HepG2 (cell line): ENCODE measurements at regions not wholly inside any gene's neighbourhood (a gene's known extent, or its start where the extent isn't known, plus 50 kb on each side); places are given as distances from the start of the nearest gene placed in this dataset.

Experiments
- ATAC-seq: fragments of 200-7000 bp; cut with Tn5 transposase; 3 replicates; pipeline ENCODE4 v1.9.1; 2020; ENCODE audit warnings: mild to moderate bottlenecking, moderate library complexity
- BruUV-seq: library from RNA; stranded (reverse); fragments of 400-500 nt; replicated peaks from 2 replicates; lab custom pipeline; 2021; lab: Mats Ljungman, UMichigan
- CTCF ChIA-PET: fragments of 300-600 bp; formaldehyde crosslinking; extraction: SDS; loops from one replicate; lab custom pipeline; 2021; ENCODE audit warnings: low total read pairs, inconsistent platforms, low intra/inter-chr PET ratio; lab: Yijun Ruan, JAX
- POLR2A ChIA-PET: fragments of 350-600 bp; sonication (Branson Sonifier 250); formaldehyde crosslinking; loops from one replicate; lab custom pipeline; 2020; ENCODE audit warnings: antibody characterized with exemption, inconsistent platforms; lab: Yijun Ruan, JAX
- DNase-seq: peaks from one replicate; pipeline ENCODE4 v3.0.0-alpha.2; 2015; ENCODE audit warnings: low spot score
- FAIRE-seq: peaks from 3 replicates; lab custom pipeline; 2011; peaks lifted over from hg19 to GRCh38; lab: Jason Lieb, UNC
- H2AFZ ChIP-seq: one replicate; pipeline ENCODE4 v1.6.1; 2011; ENCODE audit warnings: low read length, inconsistent platforms
- H3K27ac ChIP-seq: fragments of 300-600 bp; 3 replicates; pipeline ENCODE4 v1.8.0; 2011; ENCODE audit warnings: mixed run types, mild to moderate bottlenecking, mixed read lengths, low read length, inconsistent platforms; ENCODE audit not compliant: insufficient read depth; ENCODE audit errors: extremely low read length
- H3K27me3 ChIP-seq, 2 experiments: fragments of 200-600 bp in 1 of 2; 2 replicates in 1 of 2; 3 replicates in 1 of 2; pipeline versions ENCODE4 v1.6.0 to v1.8.0; 2011; ENCODE audit warnings: low read length in 2 of 2, mild to moderate bottlenecking in 2 of 2, moderate library complexity in 2 of 2, inconsistent platforms in 1 of 2; ENCODE audit not compliant: insufficient read depth in 2 of 2, control insufficient read depth in 1 of 2
- H3K36me3 ChIP-seq, 2 experiments: fragments of 200-600 bp in 1 of 2; replicated peaks in 1 of 2; 2 replicates in 1 of 2; 3 replicates in 1 of 2; pipeline versions ENCODE4 v1.5.1 to v1.8.0; 2011; ENCODE audit warnings: low read length in 2 of 2, inconsistent platforms in 1 of 2; ENCODE audit not compliant: insufficient read depth in 2 of 2, control insufficient read depth in 1 of 2
- H3K4me1 ChIP-seq: 2 replicates; pipeline ENCODE4 v1.5.1; 2012; ENCODE audit warnings: low read length, inconsistent platforms; ENCODE audit not compliant: insufficient read depth
- H3K4me2 ChIP-seq: 2 replicates; pipeline ENCODE4 v1.6.0; 2011; ENCODE audit warnings: low read depth, low read length, inconsistent platforms
- H3K4me3 ChIP-seq, 3 experiments: fragments of 200-600 bp in 1 of 3; sonication (generic), shearing (Covaris generic) in 1 of 3; replicated peaks in 1 of 3; 2 replicates each; pipeline ENCODE4 v1.5.1; 2011 to 2016; ENCODE audit warnings: low read length in 3 of 3, inconsistent platforms in 2 of 3, low read depth in 2 of 3, mild to moderate bottlenecking in 2 of 3, control low read depth in 1 of 3, mixed read lengths in 1 of 3; ENCODE audit not compliant: insufficient read depth in 1 of 3
- H3K79me2 ChIP-seq: one replicate; pipeline ENCODE4 v1.6.1; 2011; ENCODE audit warnings: low read length, inconsistent platforms; ENCODE audit not compliant: insufficient read depth
- H3K9ac ChIP-seq: 2 replicates; pipeline ENCODE4 v1.6.0; 2011; ENCODE audit warnings: mild to moderate bottlenecking, low read depth, low read length, inconsistent platforms; ENCODE audit not compliant: insufficient read depth
- H3K9me3 ChIP-seq: 2 replicates; pipeline ENCODE4 v1.5.1; 2012; ENCODE audit warnings: mild to moderate bottlenecking, low read length
- H4K20me1 ChIP-seq: 2 replicates; pipeline ENCODE4 v1.6.0; 2011; ENCODE audit warnings: inconsistent platforms, mild to moderate bottlenecking, low read length, moderate library complexity; ENCODE audit not compliant: insufficient read depth
- DRAP1 ChIP-seq: IDR thresholded peaks from 2 replicates; pipeline ENCODE4 v1.6.1; 2016; ENCODE audit warnings: missing genetic modification reagents, missing compliant biosample characterization
- GABPA ChIP-seq, 2 experiments: IDR thresholded peaks; 2 replicates each; pipeline ENCODE4 v1.6.1; 2011 to 2016; ENCODE audit warnings: low read depth in 2 of 2, low read length in 1 of 2, missing biosample characterization in 1 of 2, missing genetic modification characterization in 1 of 2
- HNF1A ChIP-seq, 2 experiments: sonication (generic) in 1 of 2; formaldehyde crosslinking in 1 of 2; IDR thresholded peaks; 2 replicates each; pipeline versions ENCODE4 v1.4.0 to v1.6.1; 2016 to 2020; ENCODE audit warnings: borderline replicate concordance in 1 of 2, low read depth in 1 of 2, mild to moderate bottlenecking in 1 of 2, missing genetic modification reagents in 1 of 2
- KAT8 ChIP-seq: IDR thresholded peaks from 2 replicates; pipeline ENCODE4 v1.6.1; 2016; ENCODE audit warnings: missing genetic modification reagents, missing compliant biosample characterization
- KMT2B ChIP-seq: IDR thresholded peaks from 2 replicates; pipeline ENCODE4 v1.6.1; 2016; ENCODE audit warnings: missing genetic modification reagents, missing compliant biosample characterization
- NR2F6 ChIP-seq, 2 experiments: IDR thresholded peaks; 2 replicates each; pipeline ENCODE4 v1.6.1; 2016; ENCODE audit warnings: antibody characterized with exemption in 1 of 2, mild to moderate bottlenecking in 1 of 2
- POLR2AphosphoS2 ChIP-seq: IDR thresholded peaks from 2 replicates; pipeline ENCODE4 v1.6.1; 2011; ENCODE audit warnings: low read depth, low read length, improper control_type of control experiment
- TBX2 ChIP-seq: sonication (generic); formaldehyde crosslinking; IDR thresholded peaks from 2 replicates; pipeline ENCODE4 v1.5.0; 2020; ENCODE audit warnings: missing genetic modification reagents, mild to moderate bottlenecking, borderline replicate concordance
- ZNF10 ChIP-seq: sonication (generic); formaldehyde crosslinking; IDR thresholded peaks from 2 replicates; pipeline ENCODE4 v1.4.0; 2020; ENCODE audit warnings: mild to moderate bottlenecking, low read depth, missing genetic modification reagents, borderline replicate concordance
- ZNF33B ChIP-seq: sonication (generic); formaldehyde crosslinking; IDR thresholded peaks from 2 replicates; pipeline ENCODE4 v1.5.1; 2020; ENCODE audit warnings: mild to moderate bottlenecking, missing genetic modification reagents
- ZNF609 ChIP-seq: sonication (generic); formaldehyde crosslinking; IDR thresholded peaks from 2 replicates; pipeline ENCODE4 v1.4.0; 2020; ENCODE audit warnings: mild to moderate bottlenecking, missing genetic modification reagents, borderline replicate concordance
- ZSCAN21 ChIP-seq: sonication (generic); formaldehyde crosslinking; IDR thresholded peaks from 2 replicates; pipeline ENCODE4 v1.8.0; 2022; ENCODE audit warnings: mild to moderate bottlenecking, missing genetic modification reagents, moderate library complexity, borderline replicate concordance
- WGBS: methylation state at CpG from one replicate; pipeline ENCODE4 v1.1.6; 2017; ENCODE audit warnings: low lambda C conversion rate; 5-methylcytosine and 5-hydroxymethylcytosine counted together
- in situ Hi-C: cut with HindIII; loops from 2 replicates; pipeline ENCODE4 v1.10.0; 2017; ENCODE audit warnings: low pct_unique_long_range_greater_than_20kb; ENCODE audit not compliant: extremely low pct_ligation_motif_present
- intact Hi-C: fragments of 100-400 bp; cut with micrococcal nuclease; formaldehyde crosslinking; loops from one replicate; pipeline ENCODE4 v1.10.0; 2022; ENCODE audit not compliant: unreplicated experiment

- TF ChIP-seq ZNF609 (CRISPR knock-in tag) (no peak), POLR2AphosphoS2 (no peak), ZSCAN21 (CRISPR knock-in tag) (no peak), ZNF33B (CRISPR knock-in tag) (no peak)
These were observed 1591.2 kb upstream of the LRRTM1 start (continued) for GRCh38 chr2:81895620-81896250.

- Histone ChIP-seq H2AFZ (no peak overlapping the region), H3K4me1 (no peaks in the 10 kb centered on the region), H3K27me3 (no peaks in the 10 kb centered on the region), H3K36me3 (no peaks in the 10 kb centered on the region), H3K79me2 (no peaks in the 10 kb centered on the region), H3K4me2 (no peak overlapping the region), H4K20me1 (no peaks in the 10 kb centered on the region), H3K9ac (no peak overlapping the region), H3K27ac (no peak overlapping the region), H3K9me3 (peaks cover 10% of the 10 kb centered on the region; the same call in 1 of the 2 replicates), H3K4me3 (no peak overlapping the region)
- intact Hi-C loops, result no loop called here
- ATAC-seq, result no peak
- 19% methylated on average over 3 of the region's 3 CpGs for WGBS
- in situ Hi-C loops, result no loop called here
- POLR2A ChIA-PET, result no interaction called here
- BruUV-seq, result no TSS peak
- CTCF ChIA-PET, result no interaction called here
- no peak for FAIRE-seq
- no peak for DNase-seq
- no peak for TF ChIP-seq ZNF10 (CRISPR knock-in tag)
- no peak for TF ChIP-seq DRAP1 (CRISPR knock-in tag)
- no peak for TF ChIP-seq GABPA (IDR thresholded peaks at IDR 0.05; ENCODE audit: low read depth, low read length)
- TF ChIP-seq GABPA (CRISPR knock-in tag; IDR thresholded peaks at IDR 0.05; ENCODE audit: low read depth), result no peak
- no peak for TF ChIP-seq TBX2 (CRISPR knock-in tag)
- TF ChIP-seq KMT2B (CRISPR knock-in tag), result no peak
- TF ChIP-seq NR2F6 (IDR thresholded peaks at IDR 0.05), result no peak
- no peak for TF ChIP-seq NR2F6 (CRISPR knock-in tag; IDR thresholded peaks at IDR 0.05)
- no peak for TF ChIP-seq HNF1A (IDR thresholded peaks at IDR 0.05; ENCODE audit: low read depth)
- no peak for TF ChIP-seq HNF1A (CRISPR knock-in tag; IDR thresholded peaks at IDR 0.05; ENCODE audit: borderline replicate concordance)
- TF ChIP-seq KAT8 (CRISPR knock-in tag), result no peak
These were observed 1590.0 kb upstream of the LRRTM1 start for GRCh38 chr2:81894451-81894990.
